ENCODE measurements at regions not wholly inside any gene's neighbourhood (a gene's known extent, or its start where the extent isn't known, plus 50 kb on each side); places are given as distances from the start of the nearest gene placed in this dataset.
"Not testable (repeated sequence)": the region's sequence is repeated elsewhere in the genome, so short reads cannot be mapped to it uniquely, and the experiment has no call there.

DNA sequence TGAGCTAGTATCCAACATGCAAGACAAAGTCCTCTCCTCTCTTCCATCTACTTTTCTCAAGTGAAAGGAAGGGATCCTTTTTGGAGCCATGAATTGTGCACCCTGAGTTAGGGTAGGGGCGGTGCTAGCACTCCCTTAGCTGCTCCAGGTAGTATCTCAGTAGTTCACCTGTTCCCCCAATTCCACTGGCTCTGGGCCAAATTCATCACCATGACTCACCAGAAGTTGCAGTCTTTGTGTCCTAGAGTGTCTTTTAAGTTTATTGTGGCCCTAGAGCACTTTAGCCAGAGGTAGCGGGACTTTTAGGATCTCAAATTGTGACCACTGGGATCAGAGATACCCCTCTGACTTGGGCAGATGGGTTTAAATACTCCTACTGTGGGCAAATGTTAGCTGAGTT, 398.6 kb upstream of the ANO5 start:
- Histone ChIP-seq H3K4me3 (no peak overlapping the region), H3K9me3 (no peaks in the 10 kb centered on the region), H3K27ac (no peak overlapping the region), H3K36me3 (no peaks in the 10 kb centered on the region), H3K4me1 (no peaks in the 10 kb centered on the region), H3K27me3 (no peaks in the 10 kb centered on the region)
- TF ChIP-seq, protein P1, sequence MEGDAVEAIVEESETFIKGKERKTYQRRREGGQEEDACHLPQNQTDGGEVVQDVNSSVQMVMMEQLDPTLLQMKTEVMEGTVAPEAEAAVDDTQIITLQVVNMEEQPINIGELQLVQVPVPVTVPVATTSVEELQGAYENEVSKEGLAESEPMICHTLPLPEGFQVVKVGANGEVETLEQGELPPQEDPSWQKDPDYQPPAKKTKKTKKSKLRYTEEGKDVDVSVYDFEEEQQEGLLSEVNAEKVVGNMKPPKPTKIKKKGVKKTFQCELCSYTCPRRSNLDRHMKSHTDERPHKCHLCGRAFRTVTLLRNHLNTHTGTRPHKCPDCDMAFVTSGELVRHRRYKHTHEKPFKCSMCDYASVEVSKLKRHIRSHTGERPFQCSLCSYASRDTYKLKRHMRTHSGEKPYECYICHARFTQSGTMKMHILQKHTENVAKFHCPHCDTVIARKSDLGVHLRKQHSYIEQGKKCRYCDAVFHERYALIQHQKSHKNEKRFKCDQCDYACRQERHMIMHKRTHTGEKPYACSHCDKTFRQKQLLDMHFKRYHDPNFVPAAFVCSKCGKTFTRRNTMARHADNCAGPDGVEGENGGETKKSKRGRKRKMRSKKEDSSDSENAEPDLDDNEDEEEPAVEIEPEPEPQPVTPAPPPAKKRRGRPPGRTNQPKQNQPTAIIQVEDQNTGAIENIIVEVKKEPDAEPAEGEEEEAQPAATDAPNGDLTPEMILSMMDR (IDR thresholded peaks at IDR 0.05): no peak
- DNase-seq (ENCODE audit: low spot score in 2 of 2): no peak
- intact Hi-C loops (cut with DNase I): no loop called here

DNA sequence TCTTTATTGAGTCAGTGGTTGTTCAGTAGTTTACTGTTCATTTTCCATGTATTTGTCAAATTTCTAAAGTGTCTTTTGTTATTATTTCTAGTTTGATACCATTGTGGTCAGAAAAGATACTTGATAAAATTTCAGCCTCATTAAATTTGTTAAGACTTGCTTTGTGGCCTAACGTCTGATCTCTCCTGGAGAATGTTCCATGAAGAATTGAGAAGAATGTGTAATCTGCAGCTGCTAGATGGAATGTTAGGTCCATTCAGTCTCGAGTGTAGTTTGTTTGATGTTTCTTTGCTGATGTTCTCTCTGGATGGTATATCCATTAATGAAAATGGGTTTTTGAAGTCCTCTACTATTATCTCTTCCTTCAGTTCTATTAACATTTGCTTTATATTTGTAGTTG, 394.7 kb upstream of the ANO5 start:
- Histone ChIP-seq H3K4me3 (no peak overlapping the region), H3K36me3 (no peaks in the 10 kb centered on the region), H3K9me3 (no peaks in the 10 kb centered on the region), H3K4me1 (no peaks in the 10 kb centered on the region), H3K27me3 (no peaks in the 10 kb centered on the region), H3K27ac (no peak overlapping the region)
- intact Hi-C loops (cut with DNase I): loop anchor here (5.0 kb wide), 1 partner anchor 349 kb away; no protein-coding TSS in a partner anchor
- TF ChIP-seq, protein P1 (IDR thresholded peaks at IDR 0.05): no peak
- DNase-seq (ENCODE audit: low spot score in 2 of 2): no peak

DNA sequence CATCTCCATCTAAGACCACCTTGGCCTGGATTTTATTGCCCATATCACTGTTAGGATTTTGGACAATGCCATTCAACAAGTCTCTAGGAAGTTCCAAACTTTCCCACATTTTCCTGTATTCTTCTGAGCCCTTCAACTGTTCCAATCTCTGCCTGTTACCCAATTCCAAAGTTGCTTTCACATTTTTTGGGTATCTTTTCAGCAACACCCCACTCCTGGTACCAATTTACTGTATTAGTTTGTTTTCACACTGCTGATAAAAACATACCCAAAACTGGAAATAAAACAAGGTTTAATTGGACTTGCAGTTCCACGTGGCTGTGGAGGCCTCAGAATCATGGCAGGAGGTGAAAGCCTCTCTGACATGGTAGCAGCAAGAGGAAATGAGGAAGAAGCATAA, 388.4 kb upstream of the ANO5 start:
- DNase-seq (ENCODE audit: low spot score in 2 of 2); H3K4me3 ChIP-seq; H3K4me1 ChIP-seq; intact Hi-C loops (cut with DNase I); H3K27ac ChIP-seq; H3K9me3 ChIP-seq; H3K36me3 ChIP-seq; H3K27me3 ChIP-seq: not testable (repeated sequence)

DNA sequence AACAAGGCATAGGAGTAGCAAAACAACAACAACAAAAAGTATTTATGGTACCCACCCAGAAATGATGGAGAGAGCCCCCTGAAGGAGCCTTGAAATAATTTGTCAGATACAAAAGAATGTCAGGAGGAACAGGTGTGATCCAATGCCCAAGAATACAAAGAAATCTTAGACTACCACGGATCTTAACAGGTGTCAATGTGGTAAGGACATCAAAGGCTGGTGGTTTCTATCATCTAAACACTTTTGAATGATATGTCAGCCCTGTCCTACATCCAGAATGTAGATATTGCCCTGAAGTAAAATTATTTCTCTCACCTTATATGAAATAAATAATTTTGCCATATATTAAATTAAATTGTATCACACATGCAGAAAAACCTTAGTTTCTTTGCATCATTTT, 386.4 kb upstream of the ANO5 start:
- Histone ChIP-seq H3K4me3 (no peak overlapping the region), H3K9me3 (peaks cover 0 to 3% of the 10 kb centered on the region in 2 donors), H3K27me3 (no peaks in the 10 kb centered on the region), H3K4me1 (no peaks in the 10 kb centered on the region), H3K27ac (no peak overlapping the region), H3K36me3 (no peaks in the 10 kb centered on the region)
- intact Hi-C loops (cut with DNase I): no loop called here
- DNase-seq (ENCODE audit: low spot score in 2 of 2): no peak
- TF ChIP-seq, protein P1 (IDR thresholded peaks at IDR 0.05): no peak

DNA sequence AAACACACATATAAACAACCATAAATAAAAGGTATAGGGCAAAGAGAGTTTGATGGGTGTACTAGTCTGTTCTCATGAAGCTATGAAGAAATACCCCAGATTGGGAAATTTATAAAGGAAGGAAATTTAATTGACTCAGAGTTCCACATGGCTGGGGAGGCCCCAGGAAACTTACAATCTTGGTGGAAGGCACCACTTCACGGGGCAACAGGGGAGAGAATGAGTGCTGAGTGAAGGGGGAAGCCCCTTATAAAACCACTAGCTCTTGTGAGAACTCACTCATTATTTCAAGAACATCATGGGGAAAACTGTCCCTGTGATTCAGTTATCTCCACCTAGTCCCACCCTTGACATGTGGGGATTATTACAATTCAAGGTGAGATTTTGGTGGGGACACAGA, 385.9 kb upstream of the ANO5 start:
- Histone ChIP-seq H3K4me1 (no peaks in the 10 kb centered on the region), H3K27ac (no peak overlapping the region), H3K36me3 (no peaks in the 10 kb centered on the region), H3K27me3 (no peaks in the 10 kb centered on the region), H3K9me3 (peaks cover 0 to 3% of the 10 kb centered on the region in 2 donors), H3K4me3 (no peak overlapping the region)
- intact Hi-C loops (cut with DNase I): no loop called here
- DNase-seq (ENCODE audit: low spot score in 2 of 2): no peak
- TF ChIP-seq, protein P1 (IDR thresholded peaks at IDR 0.05): no peak

DNA sequence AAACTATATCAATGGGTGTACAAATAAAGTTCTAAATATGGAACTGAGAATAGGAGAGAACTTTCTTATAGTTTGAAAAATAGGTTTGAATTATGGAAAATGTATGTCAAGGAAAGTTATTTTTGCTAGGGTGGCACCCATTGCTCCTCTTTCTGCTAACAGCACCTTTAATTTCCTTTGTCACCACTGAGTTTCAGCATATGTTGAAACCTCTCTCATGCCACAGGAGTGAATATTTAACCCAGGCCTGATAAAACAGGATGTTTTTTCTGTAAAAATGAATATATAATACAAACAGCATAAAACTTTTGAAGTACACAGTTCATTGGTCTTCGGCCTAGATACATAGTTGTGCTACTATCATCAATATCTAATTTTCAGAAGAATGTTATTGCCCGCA, 385.5 kb upstream of the ANO5 start:
- intact Hi-C loops (cut with DNase I): no loop called here
- TF ChIP-seq, protein P1 (IDR thresholded peaks at IDR 0.05): no peak
- DNase-seq (ENCODE audit: low spot score in 2 of 2): no peak
- Histone ChIP-seq H3K27me3 (no peaks in the 10 kb centered on the region), H3K4me1 (no peaks in the 10 kb centered on the region), H3K9me3 (peaks cover 0 to 3% of the 10 kb centered on the region in 2 donors), H3K4me3 (no peak overlapping the region), H3K36me3 (no peaks in the 10 kb centered on the region), H3K27ac (no peak overlapping the region)
